Liver (tissue), 7 donors: ENCODE measurements at regions not wholly inside any gene's neighbourhood (a gene's known extent, or its start where the extent isn't known, plus 50 kb on each side); places are given as distances from the start of the nearest gene placed in this dataset.

Experiments
- DNase-seq: peaks from one replicate; pipeline ENCODE4 v3.0.0-alpha.2; 2017; ENCODE audit warnings: low spot score
- H3K27ac ChIP-seq, 2 donors: one replicate each; pipeline ENCODE4 v1.7.0; 2013; ENCODE audit warnings: inconsistent platforms in 2 of 2, low read length in 2 of 2, control low read depth in 1 of 2, low read depth in 1 of 2, mild to moderate bottlenecking in 1 of 2
- H3K27me3 ChIP-seq, 4 donors: one replicate each; pipeline versions ENCODE4 v1.6.1 to v1.7.0; 2013; ENCODE audit warnings: low read length in 3 of 4, inconsistent platforms in 1 of 4, mild to moderate bottlenecking in 1 of 4, moderate library complexity in 1 of 4; ENCODE audit not compliant: control insufficient read depth in 4 of 4, insufficient read depth in 4 of 4
- H3K36me3 ChIP-seq, 4 donors: one replicate each; pipeline versions ENCODE4 v1.6.1 to v1.7.0; 2013; ENCODE audit warnings: low read length in 3 of 4, mild to moderate bottlenecking in 3 of 4, low read depth in 1 of 4, moderate library complexity in 1 of 4; ENCODE audit not compliant: control insufficient read depth in 4 of 4, insufficient read depth in 3 of 4
- H3K4me1 ChIP-seq, 4 donors: one replicate each; pipeline versions ENCODE4 v1.6.1 to v1.7.0; 2013; ENCODE audit warnings: low read length in 3 of 4, mild to moderate bottlenecking in 3 of 4, moderate library complexity in 1 of 4; ENCODE audit not compliant: control insufficient read depth in 4 of 4, insufficient read depth in 4 of 4
- H3K4me3 ChIP-seq, 3 donors: one replicate each; pipeline versions ENCODE4 v1.6.1 to v1.7.0; 2013; ENCODE audit warnings: low read length in 3 of 3, control low read depth in 1 of 3, low read depth in 1 of 3, mild to moderate bottlenecking in 1 of 3
- H3K9ac ChIP-seq, 2 donors: one replicate each; pipeline ENCODE4 v1.7.0; 2013; ENCODE audit warnings: low read length in 2 of 2, mild to moderate bottlenecking in 2 of 2, moderate library complexity in 2 of 2, control low read depth in 1 of 2, low read depth in 1 of 2
- H3K9me3 ChIP-seq, 4 donors: one replicate each; pipeline versions ENCODE4 v1.6.1 to v1.7.0; 2013; ENCODE audit warnings: low read length in 3 of 4; ENCODE audit not compliant: control insufficient read depth in 4 of 4
- EGR1 ChIP-seq, 2 donors: IDR thresholded peaks; 2 replicates each; pipeline ENCODE4 v1.6.1; 2016 to 2018; ENCODE audit warnings: antibody characterized with exemption in 2 of 2, low read depth in 2 of 2
- FOXA1 ChIP-seq: IDR thresholded peaks from 2 replicates; pipeline ENCODE4 v1.6.1; 2016; ENCODE audit warnings: antibody characterized with exemption
- FOXA2 ChIP-seq: IDR thresholded peaks from 2 replicates; pipeline ENCODE4 v1.6.1; 2016; ENCODE audit warnings: antibody characterized with exemption
- GABPA ChIP-seq, 2 donors: IDR thresholded peaks in 1 of 2; conservative IDR thresholded peaks in 1 of 2; 2 replicates each; pipeline ENCODE4 v1.6.1; 2016; ENCODE audit warnings: antibody characterized with exemption in 2 of 2, mild to moderate bottlenecking in 1 of 2, moderate library complexity in 1 of 2
- HNF4A ChIP-seq, 2 donors: conservative IDR thresholded peaks; 2 replicates each; pipeline ENCODE4 v1.6.1; 2016; ENCODE audit warnings: antibody characterized with exemption in 2 of 2, mild to moderate bottlenecking in 2 of 2
- HNF4G ChIP-seq: IDR thresholded peaks from 2 replicates; pipeline ENCODE4 v1.6.1; 2016; ENCODE audit warnings: antibody characterized with exemption
- JUND ChIP-seq, 2 donors: IDR thresholded peaks; 2 replicates each; pipeline ENCODE4 v1.6.1; 2016; ENCODE audit warnings: antibody characterized with exemption in 2 of 2
- NR2F2 ChIP-seq: IDR thresholded peaks from 2 replicates; pipeline ENCODE4 v1.6.1; 2016; ENCODE audit warnings: antibody characterized with exemption
- REST ChIP-seq: IDR thresholded peaks from 2 replicates; pipeline ENCODE4 v1.6.1; 2016; ENCODE audit warnings: antibody characterized with exemption, mild to moderate bottlenecking
- RXRA ChIP-seq, 2 donors: IDR thresholded peaks; 2 replicates each; pipeline ENCODE4 v1.6.1; 2017 to 2018; ENCODE audit warnings: antibody characterized with exemption in 2 of 2, mild to moderate bottlenecking in 1 of 2
- SP1 ChIP-seq: IDR thresholded peaks from 2 replicates; pipeline ENCODE4 v1.6.1; 2018; ENCODE audit warnings: antibody characterized with exemption, mild to moderate bottlenecking
- TAF1 ChIP-seq: conservative IDR thresholded peaks from 2 replicates; pipeline ENCODE4 v1.6.1; 2016; ENCODE audit warnings: antibody characterized with exemption, mild to moderate bottlenecking
- WGBS: extraction: QIAGEN DNeasy Blood & Tissue Kit; methylation state at CpG from one replicate; pipeline ENCODE4 v1.1.7; 2013; 5-methylcytosine and 5-hydroxymethylcytosine counted together
- donor health status: healthy.
- donor health status: healthy.
- donor health status: healthy.
- donor health status: healthy.

GRCh38 chr4:30295652-30296051 lies 424.5 kb upstream of the PCDH7 start (continued):
- TF ChIP-seq REST (no peak), GABPA (IDR thresholded peaks at IDR 0.05 in 1 of 2, conservative IDR thresholded peaks at IDR 0.05 in 1 of 2) (no peak), NR2F2 (no peak), EGR1 (IDR thresholded peaks at IDR 0.05; ENCODE audit: low read depth in 2 of 2) (no peak), SP1 (no peak), HNF4A (conservative IDR thresholded peaks at IDR 0.05) (no peak)

GRCh38 chr4:30314001-30314400 lies 406.2 kb upstream of the PCDH7 start:
- no peaks in the 10 kb centered on the region for H3K4me1 ChIP-seq
- H3K9me3 ChIP-seq, result no peaks in the 10 kb centered on the region
- DNase-seq, result no peak
- H3K4me3 ChIP-seq, result no peak overlapping the region
- no peak for TF ChIP-seq SP1
- TF ChIP-seq JUND (IDR thresholded peaks at IDR 0.05), result no peak
- no peak for TF ChIP-seq FOXA1
- no peak for TF ChIP-seq GABPA (IDR thresholded peaks at IDR 0.05 in 1 of 2, conservative IDR thresholded peaks at IDR 0.05 in 1 of 2)
- no peaks in the 10 kb centered on the region for H3K36me3 ChIP-seq
- no peak overlapping the region for H3K27ac ChIP-seq
- H3K27me3 ChIP-seq, result no peaks in the 10 kb centered on the region
- no peak overlapping the region for H3K9ac ChIP-seq

- 73% methylated on average over 6 of the region's 6 CpGs for WGBS
- Histone ChIP-seq H3K9me3 (peaks cover 0 to 10% (median 9%) of the 10 kb centered on the region in 4 donors), H3K36me3 (no peaks in the 10 kb centered on the region), H3K9ac (no peak overlapping the region), H3K27me3 (no peaks in the 10 kb centered on the region), H3K4me3 (peak overlapping the region in 1 of 3 donors; percentile 35), H3K27ac (no peak overlapping the region), H3K4me1 (no peaks in the 10 kb centered on the region)
- no peak for DNase-seq
- TF ChIP-seq FOXA2 (no peak), FOXA1 (no peak), TAF1 (no peak), SP1 (no peak), HNF4G (no peak), REST (no peak), RXRA (IDR thresholded peaks at IDR 0.05) (no peak)
Measured at GRCh38 chr4:30330894-30331652, 389.1 kb upstream of the PCDH7 start.
